ENCODE measurements at regions not wholly inside any gene's neighbourhood (a gene's known extent, or its start where the extent isn't known, plus 50 kb on each side); places are given as distances from the start of the nearest gene placed in this dataset.

DNA sequence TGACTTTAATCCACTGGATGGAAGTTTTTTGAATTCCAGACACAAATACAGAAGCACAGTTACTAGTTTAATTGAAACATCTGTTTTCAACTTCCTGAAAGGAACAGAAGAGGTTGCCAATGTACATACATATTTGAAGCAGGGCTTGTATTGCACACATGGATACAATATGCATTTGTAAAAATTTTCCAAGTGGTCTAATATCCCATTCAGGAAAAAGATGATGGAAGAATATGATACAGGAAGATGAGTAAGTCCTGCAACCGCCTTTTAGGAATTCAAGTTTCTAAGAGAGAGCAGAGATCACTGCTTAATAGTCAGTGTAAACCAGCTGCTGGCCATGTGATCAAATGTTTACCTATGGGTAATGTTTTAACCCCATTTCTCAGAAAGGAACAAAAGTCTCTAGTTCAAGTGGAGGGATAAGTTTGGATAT lies 265.4 kb downstream of the TRIB2 start:
- TF ChIP-seq, protein P1, sequence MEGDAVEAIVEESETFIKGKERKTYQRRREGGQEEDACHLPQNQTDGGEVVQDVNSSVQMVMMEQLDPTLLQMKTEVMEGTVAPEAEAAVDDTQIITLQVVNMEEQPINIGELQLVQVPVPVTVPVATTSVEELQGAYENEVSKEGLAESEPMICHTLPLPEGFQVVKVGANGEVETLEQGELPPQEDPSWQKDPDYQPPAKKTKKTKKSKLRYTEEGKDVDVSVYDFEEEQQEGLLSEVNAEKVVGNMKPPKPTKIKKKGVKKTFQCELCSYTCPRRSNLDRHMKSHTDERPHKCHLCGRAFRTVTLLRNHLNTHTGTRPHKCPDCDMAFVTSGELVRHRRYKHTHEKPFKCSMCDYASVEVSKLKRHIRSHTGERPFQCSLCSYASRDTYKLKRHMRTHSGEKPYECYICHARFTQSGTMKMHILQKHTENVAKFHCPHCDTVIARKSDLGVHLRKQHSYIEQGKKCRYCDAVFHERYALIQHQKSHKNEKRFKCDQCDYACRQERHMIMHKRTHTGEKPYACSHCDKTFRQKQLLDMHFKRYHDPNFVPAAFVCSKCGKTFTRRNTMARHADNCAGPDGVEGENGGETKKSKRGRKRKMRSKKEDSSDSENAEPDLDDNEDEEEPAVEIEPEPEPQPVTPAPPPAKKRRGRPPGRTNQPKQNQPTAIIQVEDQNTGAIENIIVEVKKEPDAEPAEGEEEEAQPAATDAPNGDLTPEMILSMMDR (IDR thresholded peaks at IDR 0.05 in 4 of 5, conservative IDR thresholded peaks at IDR 0.05 in 1 of 5): no peak
- TF ChIP-seq POLR2A (IDR thresholded peaks at IDR 0.05): no peak

Measured in gastrocnemius medialis (tissue), 4 donors.